Thyroid gland (tissue), 4 donors: ENCODE measurements at regions not wholly inside any gene's neighbourhood (a gene's known extent, or its start where the extent isn't known, plus 50 kb on each side); places are given as distances from the start of the nearest gene placed in this dataset.

Experiments used
- DNase-seq, 2 donors: peaks; one replicate each; pipeline ENCODE4 v3.0.0-alpha.2; 2019
- H3K27ac ChIP-seq, 3 donors: fragments of 200-600 bp; sonication (generic); 1 replicate in 2 of 3; 2 replicates in 1 of 3; pipeline ENCODE4 v1.5.1; 2016 to 2019; ENCODE audit warnings: mild to moderate bottlenecking in 1 of 3, moderate library complexity in 1 of 3
- H3K27me3 ChIP-seq: fragments of 200-600 bp; sonication (generic); one replicate; pipeline ENCODE4 v1.5.1; 2019
- H3K36me3 ChIP-seq, 2 donors: fragments of 200-600 bp; sonication (generic); one replicate each; pipeline ENCODE4 v1.5.1; 2016 to 2019
- H3K4me1 ChIP-seq, 2 donors: fragments of 200-600 bp; sonication (generic); one replicate each; pipeline ENCODE4 v1.5.1; 2017 to 2019
- H3K4me3 ChIP-seq, 3 donors: fragments of 200-600 bp; sonication (generic); replicated peaks in 1 of 3; 1 replicate in 2 of 3; 2 replicates in 1 of 3; pipeline ENCODE4 v1.5.1; 2016; ENCODE audit warnings: mild to moderate bottlenecking in 1 of 3
- H3K9me3 ChIP-seq: fragments of 200-600 bp; sonication (generic); one replicate; pipeline ENCODE4 v1.5.1; 2017
- POLR2A ChIP-seq, 2 donors: fragments of 450-650 bp; IDR thresholded peaks; one replicate each; pipeline ENCODE4 v1.6.1; 2017; ENCODE audit warnings: antibody characterized with exemption in 2 of 2, mild to moderate bottlenecking in 2 of 2, moderate library complexity in 1 of 2
- WGBS, 2 donors: methylation state at CpG; one replicate each; pipeline ENCODE4 v1.1.5; 2017; 5-methylcytosine and 5-hydroxymethylcytosine counted together
- intact Hi-C: fragments of 100-400 bp; cut with DNase I; formaldehyde crosslinking; loops from one replicate; pipeline ENCODE4 v1.15.1; 2023
- TF ChIP-seq, protein P1 (sequence below), 6 experiments: fragments of 200-600 bp in 3 of 6; fragments of 450-650 bp in 3 of 6; sonication (generic) in 3 of 6; IDR thresholded peaks; one replicate each; pipeline ENCODE4 v1.5.1; 2016 to 2019; ENCODE audit warnings: antibody characterized with exemption in 6 of 6, mild to moderate bottlenecking in 2 of 6, inconsistent platforms in 1 of 6, moderate library complexity in 1 of 6

GRCh38 chr17:65312718-65313377 is 175.7 kb downstream of the RGS9 start:
- Histone ChIP-seq H3K9me3 (no peaks in the 10 kb centered on the region), H3K4me1 (no peaks in the 10 kb centered on the region), H3K27ac (no peak overlapping the region), H3K4me3 (no peak overlapping the region), H3K36me3 (no peaks in the 10 kb centered on the region), H3K27me3 (no peaks in the 10 kb centered on the region)
- no peak for DNase-seq
- WGBS, 2 donors = 36 to 47% methylated on average over 6 of the region's 6 CpGs
- intact Hi-C loops = no loop called here
- TF ChIP-seq POLR2A (IDR thresholded peaks at IDR 0.05) = no peak
- TF ChIP-seq, protein P1, sequence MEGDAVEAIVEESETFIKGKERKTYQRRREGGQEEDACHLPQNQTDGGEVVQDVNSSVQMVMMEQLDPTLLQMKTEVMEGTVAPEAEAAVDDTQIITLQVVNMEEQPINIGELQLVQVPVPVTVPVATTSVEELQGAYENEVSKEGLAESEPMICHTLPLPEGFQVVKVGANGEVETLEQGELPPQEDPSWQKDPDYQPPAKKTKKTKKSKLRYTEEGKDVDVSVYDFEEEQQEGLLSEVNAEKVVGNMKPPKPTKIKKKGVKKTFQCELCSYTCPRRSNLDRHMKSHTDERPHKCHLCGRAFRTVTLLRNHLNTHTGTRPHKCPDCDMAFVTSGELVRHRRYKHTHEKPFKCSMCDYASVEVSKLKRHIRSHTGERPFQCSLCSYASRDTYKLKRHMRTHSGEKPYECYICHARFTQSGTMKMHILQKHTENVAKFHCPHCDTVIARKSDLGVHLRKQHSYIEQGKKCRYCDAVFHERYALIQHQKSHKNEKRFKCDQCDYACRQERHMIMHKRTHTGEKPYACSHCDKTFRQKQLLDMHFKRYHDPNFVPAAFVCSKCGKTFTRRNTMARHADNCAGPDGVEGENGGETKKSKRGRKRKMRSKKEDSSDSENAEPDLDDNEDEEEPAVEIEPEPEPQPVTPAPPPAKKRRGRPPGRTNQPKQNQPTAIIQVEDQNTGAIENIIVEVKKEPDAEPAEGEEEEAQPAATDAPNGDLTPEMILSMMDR (IDR thresholded peaks at IDR 0.05) = no peak

DNA sequence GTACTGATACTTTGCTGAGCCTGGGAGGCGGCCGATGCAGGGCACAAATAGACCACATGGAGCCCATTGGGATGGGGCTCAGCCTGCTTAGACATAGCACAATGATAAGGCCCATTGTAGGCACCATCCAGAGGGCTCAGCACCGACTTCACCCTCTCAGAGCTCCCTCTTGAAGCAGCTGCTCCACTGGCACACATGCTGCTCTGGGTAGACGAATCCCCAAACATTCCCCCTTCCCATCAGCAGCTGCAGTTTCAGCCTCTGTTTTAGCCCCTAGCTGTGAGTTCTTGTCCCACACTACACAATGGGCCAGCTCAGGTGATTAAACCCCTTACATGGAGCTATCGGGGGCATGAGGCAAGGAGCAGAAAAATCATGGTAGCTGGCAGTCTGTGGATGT is 174.1 kb downstream of the RGS9 start:
- H3K9me3 ChIP-seq = no peaks in the 10 kb centered on the region
- intact Hi-C loops = no loop called here
- 89 to 95% methylated on average over 4 to 5 of the region's 5 CpGs for WGBS, 2 donors

GRCh38 chr17:65307961-65308316 is 170.8 kb downstream of the RGS9 start:
- Histone ChIP-seq H3K4me1 (no peaks in the 10 kb centered on the region), H3K9me3 (no peaks in the 10 kb centered on the region), H3K36me3 (no peaks in the 10 kb centered on the region), H3K27me3 (no peaks in the 10 kb centered on the region), H3K27ac (no peak overlapping the region), H3K4me3 (no peak overlapping the region)
- TF ChIP-seq POLR2A (IDR thresholded peaks at IDR 0.05) = no peak
- TF ChIP-seq, protein P1 (IDR thresholded peaks at IDR 0.05) = no peak
- no peak for DNase-seq
- intact Hi-C loops = no loop called here
- 86 to 87% methylated on average over 3 of the region's 3 CpGs for WGBS, 2 donors

More for the DNA sequence above, 174.1 kb downstream of the RGS9 start:
- no peaks in the 10 kb centered on the region for H3K36me3 ChIP-seq
- DNase-seq = no peak
- no peak for TF ChIP-seq POLR2A (IDR thresholded peaks at IDR 0.05)
- TF ChIP-seq, protein P1 (IDR thresholded peaks at IDR 0.05) = no peak
- H3K27me3 ChIP-seq = no peaks in the 10 kb centered on the region
- H3K4me3 ChIP-seq = no peak overlapping the region
- H3K4me1 ChIP-seq = no peaks in the 10 kb centered on the region
- no peak overlapping the region for H3K27ac ChIP-seq

GRCh38 chr17:65307081-65307960 is 170.2 kb downstream of the RGS9 start:
- no peaks in the 10 kb centered on the region for H3K36me3 ChIP-seq
- no peaks in the 10 kb centered on the region for H3K9me3 ChIP-seq
- intact Hi-C loops = no loop called here
- no peaks in the 10 kb centered on the region for H3K27me3 ChIP-seq
- TF ChIP-seq, protein P1 (IDR thresholded peaks at IDR 0.05) = no peak
- no peaks in the 10 kb centered on the region for H3K4me1 ChIP-seq
- WGBS, 2 donors = 74 to 75% methylated on average over 9 of the region's 9 CpGs
- no peak overlapping the region for H3K4me3 ChIP-seq
- H3K27ac ChIP-seq = no peak overlapping the region
- DNase-seq = no peak

DNA sequence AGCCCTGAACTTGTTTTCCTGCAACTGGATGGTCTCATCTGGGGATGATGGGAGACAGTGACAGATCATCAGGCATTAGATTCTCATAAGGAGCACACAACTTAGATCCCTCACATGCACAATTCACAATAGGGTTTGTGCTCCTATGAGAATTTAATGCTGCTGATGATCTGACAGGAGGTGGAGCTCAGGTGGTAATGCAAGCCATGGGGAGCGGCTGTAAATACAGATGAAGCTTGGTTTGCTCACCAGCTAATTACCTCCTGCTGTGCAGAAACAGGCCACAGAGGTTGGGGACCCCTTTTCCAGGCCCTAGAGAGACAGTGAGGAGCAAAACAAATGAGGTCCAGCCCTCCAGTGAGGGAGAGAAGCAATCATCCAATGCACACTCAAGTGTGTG is 168.6 kb downstream of the RGS9 start:
- intact Hi-C loops = no loop called here
- Histone ChIP-seq H3K36me3 (no peaks in the 10 kb centered on the region), H3K4me1 (no peaks in the 10 kb centered on the region), H3K4me3 (no peak overlapping the region), H3K27ac (no peak overlapping the region), H3K9me3 (no peaks in the 10 kb centered on the region), H3K27me3 (no peaks in the 10 kb centered on the region)
- TF ChIP-seq POLR2A (IDR thresholded peaks at IDR 0.05) = no peak
- TF ChIP-seq, protein P1 (IDR thresholded peaks at IDR 0.05) = no peak
- WGBS, 2 donors = 88 to 100% methylated on average over 1 of the region's 1 CpG
- DNase-seq = no peak
